Mesendoderm (in vitro differentiated cells): ENCODE measurements at regions not wholly inside any gene's neighbourhood (a gene's known extent, or its start where the extent isn't known, plus 50 kb on each side); places are given as distances from the start of the nearest gene placed in this dataset.

Source experiments
- DNase-seq: peaks from one replicate; pipeline ENCODE4 v3.0.0; 2013
- H2AK5ac ChIP-seq: 2 replicates; pipeline ENCODE4 v1.6.1; 2013; ENCODE audit warnings: low read length, inconsistent platforms
- H2BK120ac ChIP-seq: 2 replicates; pipeline ENCODE4 v1.6.1; 2013; ENCODE audit warnings: low read depth, mild to moderate bottlenecking, low read length, moderate library complexity, mixed read lengths
- H2BK15ac ChIP-seq: replicated peaks from 2 replicates; pipeline ENCODE4 v1.6.1; 2013; ENCODE audit warnings: low read depth, mild to moderate bottlenecking, moderate library complexity
- H2BK5ac ChIP-seq: 2 replicates; pipeline ENCODE4 v1.6.1; 2013; ENCODE audit warnings: low read length, inconsistent platforms
- H3K18ac ChIP-seq: 2 replicates; pipeline ENCODE4 v1.6.1; 2013; ENCODE audit warnings: mild to moderate bottlenecking, low read length, mixed read lengths
- H3K23ac ChIP-seq: one replicate; pipeline ENCODE4 v1.6.1; 2013; ENCODE audit warnings: low read length
- H3K27ac ChIP-seq: 2 replicates; pipeline ENCODE4 v1.5.1; 2013; ENCODE audit warnings: low read depth, mild to moderate bottlenecking, inconsistent platforms, low read length, moderate library complexity
- H3K27me3 ChIP-seq: 2 replicates; pipeline ENCODE4 v1.6.1; 2013; ENCODE audit warnings: low read length, control low read depth, mild to moderate bottlenecking, inconsistent platforms; ENCODE audit not compliant: insufficient read depth, poor library complexity
- H3K36me3 ChIP-seq: 2 replicates; pipeline ENCODE4 v1.6.1; 2013; ENCODE audit warnings: low read length, inconsistent platforms; ENCODE audit not compliant: control insufficient read depth, insufficient read depth
- H3K4ac ChIP-seq: one replicate; pipeline ENCODE4 v1.6.1; 2013; ENCODE audit warnings: low read depth, mild to moderate bottlenecking, low read length, moderate library complexity
- H3K4me1 ChIP-seq: 2 replicates; pipeline ENCODE4 v1.6.1; 2013; ENCODE audit warnings: low read depth, low read length, inconsistent platforms; ENCODE audit not compliant: control insufficient read depth
- H3K4me2 ChIP-seq: 2 replicates; pipeline ENCODE4 v1.6.1; 2013; ENCODE audit warnings: low read length
- H3K4me3 ChIP-seq: 2 replicates; pipeline ENCODE4 v1.5.1; 2013; ENCODE audit warnings: mild to moderate bottlenecking, low read length
- H3K56ac ChIP-seq: one replicate; pipeline ENCODE4 v1.6.1; 2013; ENCODE audit warnings: low read length
- H3K79me1 ChIP-seq: 2 replicates; pipeline ENCODE4 v1.6.1; 2013; ENCODE audit warnings: low read length, inconsistent platforms
- H3K79me2 ChIP-seq: 2 replicates; pipeline ENCODE4 v1.6.1; 2013; ENCODE audit warnings: mild to moderate bottlenecking, low read length; ENCODE audit not compliant: control insufficient read depth, insufficient read depth
- H3K9ac ChIP-seq: 2 replicates; pipeline ENCODE4 v1.6.1; 2013; ENCODE audit warnings: low read length, inconsistent platforms
- H4K5ac ChIP-seq: one replicate; pipeline ENCODE4 v1.6.1; 2013; ENCODE audit warnings: low read length
- H4K8ac ChIP-seq: one replicate; pipeline ENCODE4 v1.6.1; 2013; ENCODE audit warnings: low read depth, mild to moderate bottlenecking, control low read depth, low read length, moderate library complexity
- WGBS: extraction: QIAGEN DNeasy Blood & Tissue Kit; methylation state at CpG from one replicate; pipeline ENCODE4 v1.1.7; 2013; ENCODE audit warnings: low lambda C conversion rate, missing lambda C conversion rate; ENCODE audit not compliant: insufficient coverage; ENCODE audit errors: extremely low coverage; 5-methylcytosine and 5-hydroxymethylcytosine counted together

- Histone ChIP-seq H3K18ac (no peak overlapping the region), H2AK5ac (no peak overlapping the region), H2BK120ac (no peak overlapping the region), H3K4me2 (no peak overlapping the region), H3K4me1 (no peaks in the 10 kb centered on the region), H4K5ac (no peak overlapping the region), H3K23ac (no peak overlapping the region), H3K27me3 (no peaks in the 10 kb centered on the region), H3K79me2 (no peaks in the 10 kb centered on the region), H3K56ac (no peak overlapping the region), H3K79me1 (no peaks in the 10 kb centered on the region), H3K4me3 (no peak overlapping the region), H3K36me3 (no peaks in the 10 kb centered on the region), H3K9ac (no peak overlapping the region), H4K8ac (no peak overlapping the region), H3K4ac (no peak overlapping the region), H2BK5ac (no peak overlapping the region), H2BK15ac (no peak overlapping the region), H3K27ac (no peak overlapping the region)
- no CpG with 5 or more reads among the region's 19 CpGs for WGBS
- DNase-seq, result no peak
Measured at GRCh38 chr11:70948855-70949531, 303.4 kb downstream of the SHANK2 start.

- Histone ChIP-seq H2BK5ac (no peak overlapping the region), H3K56ac (no peak overlapping the region), H3K9ac (no peak overlapping the region), H3K18ac (no peak overlapping the region), H3K4me1 (no peaks in the 10 kb centered on the region), H3K36me3 (no peaks in the 10 kb centered on the region), H4K5ac (no peak overlapping the region), H3K79me2 (no peaks in the 10 kb centered on the region), H2BK120ac (no peak overlapping the region), H3K23ac (no peak overlapping the region), H3K27ac (no peak overlapping the region), H2AK5ac (no peak overlapping the region), H3K4ac (no peak overlapping the region), H3K79me1 (no peaks in the 10 kb centered on the region), H4K8ac (no peak overlapping the region), H3K27me3 (no peaks in the 10 kb centered on the region), H2BK15ac (no peak overlapping the region), H3K4me2 (no peak overlapping the region), H3K4me3 (no peak overlapping the region)
- no peak for DNase-seq
- WGBS, result no CpG with 5 or more reads among the region's 11 CpGs
Measured at GRCh38 chr11:70951139-70951804, 301.1 kb downstream of the SHANK2 start.

GRCh38 chr11:70952191-70952590 lies 300.2 kb downstream of the SHANK2 start:
- H2AK5ac ChIP-seq, result no peak overlapping the region
- no peak overlapping the region for H3K23ac ChIP-seq
- no peak overlapping the region for H2BK5ac ChIP-seq
- no peaks in the 10 kb centered on the region for H3K79me2 ChIP-seq
- no peak overlapping the region for H3K4me3 ChIP-seq
- H3K79me1 ChIP-seq, result no peaks in the 10 kb centered on the region
- no peaks in the 10 kb centered on the region for H3K4me1 ChIP-seq
- H3K36me3 ChIP-seq, result no peaks in the 10 kb centered on the region
- H3K4me2 ChIP-seq, result no peak overlapping the region
- no peak overlapping the region for H3K56ac ChIP-seq
- no peak overlapping the region for H3K9ac ChIP-seq
- DNase-seq, result no peak
- H3K4ac ChIP-seq, result no peak overlapping the region
- no peaks in the 10 kb centered on the region for H3K27me3 ChIP-seq
- H2BK15ac ChIP-seq, result no peak overlapping the region
- no peak overlapping the region for H3K18ac ChIP-seq
- no peak overlapping the region for H4K8ac ChIP-seq
- no peak overlapping the region for H3K27ac ChIP-seq
- H4K5ac ChIP-seq, result no peak overlapping the region
- no peak overlapping the region for H2BK120ac ChIP-seq
- no CpG with 5 or more reads among the region's 8 CpGs for WGBS

- Histone ChIP-seq H3K4me2 (no peak overlapping the region), H4K5ac (no peak overlapping the region), H2BK15ac (no peak overlapping the region), H3K79me1 (no peaks in the 10 kb centered on the region), H2AK5ac (no peak overlapping the region), H3K27ac (no peak overlapping the region), H3K4me1 (no peaks in the 10 kb centered on the region), H3K36me3 (no peaks in the 10 kb centered on the region), H3K27me3 (no peaks in the 10 kb centered on the region), H2BK5ac (no peak overlapping the region), H3K23ac (no peak overlapping the region), H3K9ac (no peak overlapping the region), H3K4ac (no peak overlapping the region), H3K18ac (no peak overlapping the region), H3K79me2 (no peaks in the 10 kb centered on the region), H3K56ac (no peak overlapping the region), H4K8ac (no peak overlapping the region), H3K4me3 (no peak overlapping the region), H2BK120ac (no peak overlapping the region)
- DNase-seq, result no peak
- WGBS, result no CpG with 5 or more reads among the region's 6 CpGs
Measured at GRCh38 chr11:70953720-70954119, 298.7 kb downstream of the SHANK2 start.

- no peak for DNase-seq
- no peak overlapping the region for H2BK120ac ChIP-seq
- no peaks in the 10 kb centered on the region for H3K27me3 ChIP-seq
- no peak overlapping the region for H3K9ac ChIP-seq
- no peak overlapping the region for H4K5ac ChIP-seq
- WGBS, result no CpG with 5 or more reads among the region's 10 CpGs
- no peaks in the 10 kb centered on the region for H3K79me1 ChIP-seq
- H2BK15ac ChIP-seq, result no peak overlapping the region
- H3K36me3 ChIP-seq, result no peaks in the 10 kb centered on the region
- no peak overlapping the region for H4K8ac ChIP-seq
- no peak overlapping the region for H3K4me2 ChIP-seq
- H3K23ac ChIP-seq, result no peak overlapping the region
- no peaks in the 10 kb centered on the region for H3K79me2 ChIP-seq
- H2BK5ac ChIP-seq, result no peak overlapping the region
- no peak overlapping the region for H3K4ac ChIP-seq
- no peaks in the 10 kb centered on the region for H3K4me1 ChIP-seq
- H3K18ac ChIP-seq, result no peak overlapping the region
- H2AK5ac ChIP-seq, result no peak overlapping the region
- H3K4me3 ChIP-seq, result no peak overlapping the region
- no peak overlapping the region for H3K56ac ChIP-seq
- H3K27ac ChIP-seq, result no peak overlapping the region
Measured at GRCh38 chr11:70954471-70954870, 297.9 kb downstream of the SHANK2 start.
